ENCODE measurements at regions not wholly inside any gene's neighbourhood (a gene's known extent, or its start where the extent isn't known, plus 50 kb on each side); places are given as distances from the start of the nearest gene placed in this dataset.
A peak's percentile ranks its signal among the peaks of the same experiment; 100 is the strongest.

DNA sequence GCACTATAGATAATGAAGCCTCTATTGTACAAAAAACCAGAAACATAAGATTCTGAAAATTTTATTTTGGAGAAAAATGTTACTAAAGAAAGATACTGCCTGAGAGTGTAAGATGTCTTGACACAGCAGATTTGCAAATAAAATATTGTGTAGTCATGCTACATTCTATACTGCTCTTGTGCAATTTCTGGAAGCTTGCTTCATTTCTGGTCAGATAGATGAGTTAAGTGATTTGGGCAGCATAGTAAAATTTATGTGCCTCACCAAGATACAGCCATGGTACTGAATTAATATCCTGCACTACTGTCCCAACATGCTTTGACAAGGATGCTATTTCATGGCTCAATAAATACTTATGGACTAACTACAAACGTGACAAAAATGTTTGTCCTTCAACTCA is 55.1 kb upstream of the STARD13 start:
- ATAC-seq (replicated peaks in 6 of 8) = peak in 1 of 8 experiments; percentile 20
- WGBS, 10 experiments = 27 to 100% (median 96%) methylated on average over 1 of the region's 1 CpG
- in situ Hi-C loops (cut with MboI; ENCODE audit: low pct_unique_long_range_greater_than_20kb in 2 of 9, low sequenced_read_pairs in 9 of 9, unreplicated experiment in 9 of 9) = no loop called here

DNA sequence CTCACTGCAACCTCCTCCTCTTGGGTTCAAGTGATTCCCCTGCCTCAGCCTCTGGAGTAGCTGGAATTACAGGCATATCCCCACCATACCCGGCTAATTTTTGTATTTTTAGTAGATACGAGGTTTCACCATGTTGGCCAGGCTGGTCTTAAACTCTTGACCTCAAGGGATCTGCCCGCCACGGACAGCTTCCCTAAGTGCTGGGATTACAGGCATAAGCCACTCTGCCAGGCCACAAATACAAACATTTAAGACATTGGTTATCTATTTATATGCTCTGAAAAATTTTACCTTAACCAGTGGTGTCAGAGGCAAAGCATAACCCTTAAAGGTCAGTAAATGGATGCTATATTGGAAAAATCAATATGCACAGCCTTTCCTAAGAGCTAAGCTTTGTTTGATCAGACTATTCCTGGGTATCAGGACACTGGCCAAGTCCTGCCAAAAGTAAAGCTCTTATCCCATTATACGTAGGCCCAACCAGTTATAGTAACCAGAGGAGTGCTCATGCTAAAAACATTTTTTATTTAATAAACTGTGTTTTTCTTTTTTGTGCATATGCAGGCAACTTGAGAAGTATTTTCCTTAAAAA is 56.4 kb upstream of the STARD13 start:
- WGBS, 10 experiments = 11 to 100% (median 94%) methylated on average over 1 to 5 of the region's 5 CpGs
- Histone ChIP-seq H3K27ac (no peak overlapping the region), H3K4me1 (replicated peaks in 1 of 2) (no peaks in the 10 kb centered on the region), H3K4me3 (no peak overlapping the region)
- peak in 1 of 8 experiments; percentile 47 for ATAC-seq (replicated peaks in 6 of 8)
- in situ Hi-C loops (cut with MboI; ENCODE audit: low pct_unique_long_range_greater_than_20kb in 2 of 9, low sequenced_read_pairs in 9 of 9, unreplicated experiment in 9 of 9) = no loop called here

More for the DNA sequence above, 55.1 kb upstream of the STARD13 start:
- H3K4me3 ChIP-seq = no peak overlapping the region
- no peak overlapping the region for H3K27ac ChIP-seq
- H3K4me1 ChIP-seq (replicated peaks in 1 of 2) = no peaks in the 10 kb centered on the region

DNA sequence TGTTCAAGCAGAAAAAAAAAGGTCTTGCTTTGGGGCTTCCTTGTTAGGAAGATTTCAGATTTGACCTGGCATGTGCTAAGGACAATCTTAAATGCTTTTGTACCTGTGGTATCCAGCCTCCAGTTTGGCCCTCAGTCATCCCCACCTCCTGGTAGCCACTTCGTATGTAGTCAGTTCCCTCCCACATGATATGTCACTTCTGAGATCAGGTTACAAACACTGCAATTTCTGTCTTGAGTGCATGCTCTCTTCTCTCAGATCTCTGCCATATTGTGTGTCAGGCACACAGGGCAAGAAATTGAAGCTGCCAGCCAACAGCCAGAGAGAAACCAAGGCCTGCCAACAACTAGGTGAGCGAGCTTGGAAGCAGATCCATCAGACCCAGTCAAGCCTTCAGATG is 60.3 kb upstream of the STARD13 start:
- H3K27ac ChIP-seq = no peak overlapping the region
- in situ Hi-C loops (cut with MboI; ENCODE audit: low pct_unique_long_range_greater_than_20kb in 2 of 9, low sequenced_read_pairs in 9 of 9, unreplicated experiment in 9 of 9) = no loop called here
- WGBS, 10 experiments = 67 to 100% (median 83%) methylated on average over 1 of the region's 2 CpGs; no CpG with 5 or more reads in 6 of the 10 experiments
- H3K4me3 ChIP-seq = no peak overlapping the region
- peaks cover 0 to 2% of the 10 kb centered on the region in 2 donors for H3K4me1 ChIP-seq (replicated peaks in 1 of 2)
- ATAC-seq (replicated peaks in 6 of 8) = no peak

- in situ Hi-C loops (cut with MboI; ENCODE audit: low pct_unique_long_range_greater_than_20kb in 2 of 9, low sequenced_read_pairs in 9 of 9, unreplicated experiment in 9 of 9) = no loop called here
- WGBS, 10 experiments = 69 to 100% (median 91%) methylated on average over 1 to 4 of the region's 4 CpGs; no CpG with 5 or more reads in 1 of the 10 experiments
- H3K4me3 ChIP-seq = no peak overlapping the region
- no peak overlapping the region for H3K27ac ChIP-seq
- peaks cover 0 to 2% of the 10 kb centered on the region in 2 donors for H3K4me1 ChIP-seq (replicated peaks in 1 of 2)
- no peak for ATAC-seq (replicated peaks in 6 of 8)
These were observed 62.3 kb upstream of the STARD13 start for GRCh38 chr13:33347861-33348260.

DNA sequence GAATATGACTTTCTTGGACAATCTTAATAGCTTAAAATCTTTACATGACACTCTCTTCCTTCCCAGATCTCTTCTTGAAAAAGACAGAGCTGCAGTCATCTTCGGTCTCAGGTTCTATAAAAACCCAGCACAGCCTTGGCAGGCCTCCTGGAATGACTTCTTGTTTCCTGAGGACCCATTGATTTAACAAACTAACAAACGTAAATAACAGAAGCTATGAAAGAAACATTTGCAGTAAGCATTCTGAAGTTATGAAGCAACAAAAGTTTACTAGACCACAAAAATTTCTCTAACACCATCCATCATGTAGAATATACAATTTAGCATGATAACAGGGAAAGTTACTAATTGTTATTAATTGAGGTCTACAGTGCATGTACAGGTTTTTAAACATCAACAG is 62.8 kb upstream of the STARD13 start:
- in situ Hi-C loops (cut with MboI; ENCODE audit: low pct_unique_long_range_greater_than_20kb in 2 of 9, low sequenced_read_pairs in 9 of 9, unreplicated experiment in 9 of 9) = no loop called here
- no peak overlapping the region for H3K27ac ChIP-seq

DNA sequence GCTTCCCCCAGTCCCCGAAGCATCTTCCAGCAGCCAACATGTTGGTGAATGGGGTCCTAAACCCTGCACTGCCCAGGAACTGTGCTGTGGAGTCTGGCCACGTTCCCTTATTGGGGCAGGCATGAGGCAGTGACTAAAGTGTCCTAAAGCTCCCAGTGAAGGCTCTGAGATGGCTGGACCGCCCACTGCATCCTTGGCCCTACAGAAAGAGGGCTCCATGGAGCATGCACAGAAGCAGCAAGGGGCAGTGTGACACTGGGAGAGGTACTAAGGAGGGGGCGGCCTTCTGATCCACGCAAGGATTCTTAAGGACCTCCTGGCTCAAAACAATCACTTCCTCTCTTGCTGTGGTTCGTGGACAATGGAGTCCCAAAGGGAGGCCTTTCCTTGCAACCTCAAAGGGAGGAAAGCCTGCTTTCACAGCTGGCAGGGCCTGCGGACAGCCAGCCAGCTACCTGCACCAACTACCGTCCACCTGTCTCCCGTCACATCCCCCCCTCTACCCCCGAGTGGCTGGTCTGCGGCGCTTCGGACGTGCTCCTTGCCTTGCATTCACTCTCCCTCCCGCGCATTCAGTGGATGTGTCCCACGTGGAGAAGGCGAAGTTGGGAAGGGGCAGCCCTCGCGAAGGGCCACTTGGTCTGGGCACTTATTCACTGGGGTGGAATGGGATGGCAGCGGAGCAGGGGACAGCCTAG is 63.9 kb upstream of the STARD13 start:
- peak in 2 of 8 experiments; percentile 20 to 45 for ATAC-seq (replicated peaks in 6 of 8)
- WGBS, 10 experiments = 0 to 100% (median 92%) methylated on average over 1 to 6 of the region's 21 CpGs; no CpG with 5 or more reads in 3 of the 10 experiments
- Histone ChIP-seq H3K4me1 (replicated peaks in 1 of 2) (peaks cover 0 to 2% of the 10 kb centered on the region in 2 donors), H3K27ac (no peak overlapping the region), H3K4me3 (peak overlapping the region; percentile 31 to 47 (median 33))
- in situ Hi-C loops (cut with MboI; ENCODE audit: low pct_unique_long_range_greater_than_20kb in 2 of 9, low sequenced_read_pairs in 9 of 9, unreplicated experiment in 9 of 9) = no loop called here

More for the DNA sequence above, 62.8 kb upstream of the STARD13 start:
- 20 to 100% (median 90%) methylated on average over 1 to 2 of the region's 2 CpGs for WGBS, 10 experiments
- no peak for ATAC-seq (replicated peaks in 6 of 8)
- Histone ChIP-seq H3K4me3 (no peak overlapping the region), H3K4me1 (replicated peaks in 1 of 2) (peaks cover 0 to 2% of the 10 kb centered on the region in 2 donors)

GRCh38 chr13:33349986-33350826 is 64.7 kb upstream of the STARD13 start:
- no peak overlapping the region for H3K27ac ChIP-seq
- WGBS, 10 experiments = 0 to 2% (median 0%) methylated on average over 4 to 10 of the region's 84 CpGs; no CpG with 5 or more reads in 6 of the 10 experiments
- in situ Hi-C loops (cut with MboI; ENCODE audit: low pct_unique_long_range_greater_than_20kb in 2 of 9, low sequenced_read_pairs in 9 of 9, unreplicated experiment in 9 of 9) = no loop called here

DNA sequence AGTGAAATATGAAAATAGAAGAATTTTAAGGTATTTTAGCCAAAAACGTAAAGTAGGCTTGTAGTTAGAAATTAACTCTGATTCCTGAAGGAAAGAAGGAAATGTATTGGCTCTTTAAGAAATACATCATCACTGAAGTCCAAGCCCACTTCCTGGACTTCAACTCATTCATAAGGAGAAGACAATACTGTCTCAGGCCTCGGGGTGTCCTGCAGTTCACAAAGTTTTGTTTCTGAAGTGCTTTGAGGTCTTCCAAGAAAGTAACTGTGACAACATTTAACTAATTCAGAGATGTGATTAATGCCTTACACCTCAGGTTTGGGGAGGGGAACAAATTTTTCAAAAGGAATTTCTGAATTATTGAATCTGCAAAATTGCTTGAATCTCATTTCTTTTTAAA is 65.8 kb upstream of the STARD13 start:
- Histone ChIP-seq H3K4me3 (no peak overlapping the region), H3K27ac (no peak overlapping the region), H3K4me1 (replicated peaks in 1 of 2) (peaks cover 0 to 2% of the 10 kb centered on the region in 2 donors)
- peak in 3 of 8 experiments; percentile 24 to 34 (median 33) for ATAC-seq (replicated peaks in 6 of 8)
- in situ Hi-C loops (cut with MboI; ENCODE audit: low pct_unique_long_range_greater_than_20kb in 2 of 9, low sequenced_read_pairs in 9 of 9, unreplicated experiment in 9 of 9) = no loop called here
- 0 to 83% (median 48%) methylated on average over 1 to 2 of the region's 2 CpGs; no CpG with 5 or more reads in 1 of the 10 experiments for WGBS, 10 experiments

More at GRCh38 chr13:33349986-33350826, 64.7 kb upstream of the STARD13 start:
- Histone ChIP-seq H3K4me1 (replicated peaks in 1 of 2) (peaks cover 0 to 2% of the 10 kb centered on the region in 2 donors), H3K4me3 (peak overlapping the region; percentile 31 to 47 (median 33))
- ATAC-seq (replicated peaks in 6 of 8) = peak; percentile 74 to 84 (median 79)

- ATAC-seq (replicated peaks in 6 of 8) = no peak
- 63 to 100% (median 84%) methylated on average over 2 to 5 of the region's 5 CpGs; no CpG with 5 or more reads in 2 of the 10 experiments for whole genome bisulfite sequencing, 10 experiments
- in situ Hi-C loops (cut with MboI; ENCODE audit: low pct_unique_long_range_greater_than_20kb in 2 of 9, low sequenced_read_pairs in 9 of 9, unreplicated experiment in 9 of 9) = no loop called here
These were observed 66.5 kb upstream of the STARD13 start for GRCh38 chr13:33352041-33352440.

DNA sequence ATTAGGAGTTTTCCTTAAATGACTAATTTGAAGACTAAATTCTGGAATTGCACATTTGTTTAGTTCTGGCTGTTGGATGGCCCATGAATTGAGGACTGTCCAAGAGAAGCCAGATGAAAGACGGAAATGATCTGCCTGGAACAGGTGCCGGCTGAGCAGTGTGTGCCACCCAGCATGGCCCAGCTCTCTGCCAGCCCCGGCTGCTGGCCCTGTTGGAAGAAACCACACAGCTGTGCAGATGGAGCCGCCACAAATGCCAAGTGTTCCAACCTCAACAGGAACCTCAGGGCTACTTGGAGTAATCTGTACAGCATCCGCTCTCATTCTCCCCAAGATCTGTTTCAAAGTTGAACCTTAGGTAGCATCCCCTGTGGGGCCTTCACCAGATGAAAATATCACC is 67.0 kb upstream of the STARD13 start:
- Histone ChIP-seq H3K4me1 (replicated peaks in 1 of 2) (peaks cover 0 to 2% of the 10 kb centered on the region in 2 donors), H3K4me3 (no peak overlapping the region), H3K27ac (no peak overlapping the region)
- ATAC-seq (replicated peaks in 6 of 8) = no peak
- WGBS, 10 experiments = 73 to 100% (median 100%) methylated on average over 1 to 3 of the region's 5 CpGs; no CpG with 5 or more reads in 6 of the 10 experiments
- in situ Hi-C loops (cut with MboI; ENCODE audit: low pct_unique_long_range_greater_than_20kb in 2 of 9, low sequenced_read_pairs in 9 of 9, unreplicated experiment in 9 of 9) = no loop called here

More at GRCh38 chr13:33352041-33352440, 66.5 kb upstream of the STARD13 start:
- no peak overlapping the region for H3K27ac ChIP-seq
- H3K4me1 ChIP-seq (replicated peaks in 1 of 2) = peaks cover 0 to 2% of the 10 kb centered on the region in 2 donors
- no peak overlapping the region for H3K4me3 ChIP-seq

DNA sequence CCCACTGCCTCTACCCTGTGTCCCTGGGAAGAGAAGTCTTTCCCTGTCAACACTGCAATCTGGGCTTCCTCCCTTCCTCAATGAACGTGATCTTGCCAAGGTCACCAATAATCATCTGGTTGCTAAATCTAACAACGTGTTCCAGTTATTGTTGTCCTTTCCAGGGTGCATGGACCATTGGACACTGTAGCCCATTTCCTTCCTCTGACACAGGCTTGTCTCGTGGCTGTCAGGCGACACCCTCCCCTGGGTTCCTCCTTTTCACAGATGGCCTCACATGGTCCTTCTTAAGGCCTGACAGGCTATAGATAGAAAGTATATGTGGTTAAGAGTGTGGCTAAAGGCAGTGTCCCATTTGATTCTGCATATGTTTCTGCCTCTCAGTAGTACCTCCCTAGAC is 67.7 kb upstream of the STARD13 start:
- Histone ChIP-seq H3K27ac (no peak overlapping the region), H3K4me1 (replicated peaks in 1 of 2) (peaks cover 0 to 2% of the 10 kb centered on the region in 2 donors), H3K4me3 (no peak overlapping the region)
- peak in 1 of 8 experiments; percentile 34 for ATAC-seq (replicated peaks in 6 of 8)
- WGBS, 10 experiments = 20 to 100% (median 88%) methylated on average over 1 to 4 of the region's 4 CpGs; no CpG with 5 or more reads in 1 of the 10 experiments
- in situ Hi-C loops (cut with MboI; ENCODE audit: low pct_unique_long_range_greater_than_20kb in 2 of 9, low sequenced_read_pairs in 9 of 9, unreplicated experiment in 9 of 9) = no loop called here

GRCh38 chr13:33353646-33354045 is 68.1 kb upstream of the STARD13 start:
- no peak for ATAC-seq (replicated peaks in 6 of 8)
- Histone ChIP-seq H3K27ac (no peak overlapping the region), H3K4me3 (no peak overlapping the region), H3K4me1 (replicated peaks in 1 of 2) (peaks cover 0 to 2% of the 10 kb centered on the region in 2 donors)
- 80 to 100% (median 100%) methylated on average over 1 to 4 of the region's 4 CpGs; no CpG with 5 or more reads in 1 of the 10 experiments for WGBS, 10 experiments
- in situ Hi-C loops (cut with MboI; ENCODE audit: low pct_unique_long_range_greater_than_20kb in 2 of 9, low sequenced_read_pairs in 9 of 9, unreplicated experiment in 9 of 9) = no loop called here

All from motor neuron (in vitro differentiated cells).